Activated T-cell treated with anti-CD3 and anti-CD28 coated beads for 1 hour (primary cell): ENCODE measurements at regions not wholly inside any gene's neighbourhood (a gene's known extent, or its start where the extent isn't known, plus 50 kb on each side); places are given as distances from the start of the nearest gene placed in this dataset.

ENCODE experiments used
- DNase-seq: peaks from one replicate; pipeline ENCODE4 v3.0.0-alpha.2; 2020; ENCODE audit warnings: low read depth

- DNase-seq = no peak
These were observed 203.5 kb upstream of the PLXNC1 start for GRCh38 chr12:93944911-93945310.

- DNase-seq = no peak
These were observed 201.7 kb upstream of the PLXNC1 start for GRCh38 chr12:93946542-93947150.

GRCh38 chr12:93947486-93947885, 200.9 kb upstream of the PLXNC1 start:
- DNase-seq = no peak

GRCh38 chr12:93950311-93950710, 198.1 kb upstream of the PLXNC1 start:
- no peak for DNase-seq

- no peak for DNase-seq
These were observed 193.9 kb upstream of the PLXNC1 start for GRCh38 chr12:93954166-93955112.

- no peak for DNase-seq
These were observed 191.8 kb upstream of the PLXNC1 start for GRCh38 chr12:93956551-93956950.

GRCh38 chr12:93957168-93957567, 191.2 kb upstream of the PLXNC1 start:
- DNase-seq = no peak

DNA sequence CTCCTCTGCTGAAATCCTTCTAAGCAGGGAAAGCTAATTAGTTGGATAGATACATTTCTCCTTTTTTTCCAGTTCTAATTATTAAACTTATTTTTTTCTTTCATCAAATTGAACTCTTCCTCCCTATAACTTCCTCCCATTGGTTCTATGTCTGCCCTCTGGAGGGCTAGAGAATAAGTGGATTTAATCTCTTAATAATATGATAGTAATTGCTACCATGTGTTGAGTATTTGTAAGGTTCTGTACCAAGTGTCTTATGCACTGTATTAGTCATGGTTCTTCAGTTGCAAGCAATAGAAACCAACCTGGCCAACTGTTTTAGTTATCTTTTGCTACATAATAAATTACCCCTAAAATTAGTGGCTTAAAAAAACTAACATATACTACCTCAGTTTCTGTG, 190.5 kb upstream of the PLXNC1 start:
- DNase-seq = no peak

GRCh38 chr12:93959657-93960056, 188.7 kb upstream of the PLXNC1 start:
- DNase-seq = no peak

DNA sequence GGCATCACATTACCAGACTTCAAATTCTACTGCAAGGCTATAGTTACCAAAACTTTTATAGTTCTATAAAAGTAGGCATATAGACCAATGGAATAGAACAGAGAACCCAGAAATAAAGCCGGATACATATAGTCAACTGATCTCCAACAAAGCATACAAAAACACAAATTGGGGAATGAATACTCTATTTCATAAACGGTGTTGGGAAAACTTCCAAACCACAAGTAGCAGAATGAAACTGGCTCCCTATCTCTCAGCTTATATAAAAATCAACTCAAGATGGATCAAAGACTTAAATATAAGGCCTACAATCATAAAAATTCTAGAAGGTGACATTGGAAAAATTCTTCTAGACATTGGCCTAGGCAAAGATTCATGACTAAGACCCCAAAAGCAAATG, 187.9 kb upstream of the PLXNC1 start:
- DNase-seq = no peak

GRCh38 chr12:93962336-93962735, 186.0 kb upstream of the PLXNC1 start:
- no peak for DNase-seq

- no peak for DNase-seq
These were observed 183.4 kb upstream of the PLXNC1 start for GRCh38 chr12:93964936-93965335.

- DNase-seq = no peak
These were observed 181.8 kb upstream of the PLXNC1 start for GRCh38 chr12:93966516-93967133.

GRCh38 chr12:93967454-93967853, 180.9 kb upstream of the PLXNC1 start:
- no peak for DNase-seq

DNA sequence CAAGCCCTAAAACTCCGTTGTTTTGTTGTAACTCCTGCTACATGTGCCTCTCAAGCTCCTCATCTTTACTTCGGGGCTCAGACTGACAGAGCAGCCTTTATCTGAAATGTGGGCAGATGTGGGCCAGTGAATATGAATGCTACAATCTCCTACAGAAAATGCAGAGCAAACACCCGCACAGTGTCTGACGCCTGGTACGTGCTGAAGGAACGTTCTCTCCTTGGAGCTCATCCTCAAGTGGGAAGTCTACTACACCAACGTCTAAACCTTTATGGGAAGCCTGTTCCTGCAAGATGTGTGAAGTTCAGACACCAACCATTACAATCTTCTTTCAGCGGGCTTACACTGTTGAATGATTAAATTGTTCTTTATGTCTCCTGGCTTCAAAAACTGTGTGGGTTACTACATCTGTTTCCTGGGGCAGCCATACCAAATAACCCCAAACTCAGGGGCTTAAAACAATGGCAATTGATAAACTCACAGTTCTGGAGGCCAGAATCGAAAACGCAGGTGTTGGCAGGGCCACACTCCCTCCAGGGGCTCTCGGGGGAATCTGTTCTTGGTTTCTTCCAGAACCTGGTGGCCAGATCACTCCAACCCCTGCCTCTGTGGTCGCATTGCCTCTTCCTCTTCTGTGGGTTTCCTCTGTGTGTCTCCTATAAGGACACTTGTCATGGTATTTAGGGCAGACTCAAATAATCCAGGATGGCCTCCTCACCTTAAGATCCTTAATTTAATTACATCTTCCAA, 179.7 kb upstream of the PLXNC1 start:
- no peak for DNase-seq

- DNase-seq = no peak
These were observed 177.3 kb upstream of the PLXNC1 start for GRCh38 chr12:93970900-93971688.

DNA sequence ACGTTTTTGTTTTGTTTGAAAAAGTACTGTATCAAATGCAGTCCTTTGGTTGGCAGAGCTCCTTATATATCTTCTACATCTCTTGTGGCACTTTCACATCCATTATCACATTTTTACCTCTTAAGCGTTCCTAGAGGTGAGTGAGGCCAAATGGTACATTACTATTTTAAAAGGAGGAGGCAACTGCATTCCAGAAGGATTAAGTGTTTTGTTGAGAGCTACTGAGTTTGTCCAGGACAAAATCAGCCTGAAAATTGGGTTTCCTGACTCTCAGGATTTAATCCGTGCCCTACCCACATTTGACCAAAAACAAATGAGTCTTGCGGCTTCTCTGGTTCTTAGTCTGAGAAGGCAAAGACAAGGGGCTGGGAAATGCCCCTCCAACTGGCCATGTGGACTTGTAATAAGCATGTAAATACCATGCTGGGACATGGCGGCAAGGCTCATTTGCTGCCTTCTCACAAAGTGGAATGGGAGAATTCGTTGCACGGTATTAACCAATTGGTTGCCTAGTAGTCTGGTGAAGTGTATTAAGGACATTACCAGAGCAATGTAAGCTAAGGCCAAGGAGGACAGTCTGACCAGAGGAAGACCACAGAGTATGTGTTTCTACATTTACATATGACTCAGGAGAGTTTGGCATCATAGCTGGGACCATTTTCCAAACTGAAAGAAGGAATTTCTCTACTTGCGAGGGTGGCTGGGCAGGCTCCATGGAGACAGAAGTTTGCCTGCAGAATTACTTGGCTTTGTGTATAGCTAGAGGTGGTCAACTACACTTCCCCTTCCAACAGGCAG, 175.8 kb upstream of the PLXNC1 start:
- no peak for DNase-seq

DNA sequence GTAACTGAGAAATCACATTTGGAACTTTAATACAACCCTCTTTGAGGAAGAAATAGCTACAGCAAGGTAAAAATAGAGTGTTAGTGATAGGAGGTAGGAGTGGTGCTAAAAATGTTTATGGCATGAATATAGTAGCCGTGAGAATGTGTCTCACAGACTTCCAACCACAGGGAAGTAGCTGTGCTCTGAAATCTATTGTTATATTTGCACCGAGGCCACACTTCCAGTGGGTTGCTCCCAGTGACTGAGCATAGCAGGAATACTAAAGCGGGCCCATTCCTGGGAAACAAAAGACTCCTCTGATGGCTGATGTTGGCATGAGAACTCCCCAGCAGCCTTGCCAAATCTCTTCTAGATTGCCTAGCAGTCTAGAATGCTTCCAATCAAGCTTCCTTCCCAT, 174.1 kb upstream of the PLXNC1 start:
- no peak for DNase-seq

DNA sequence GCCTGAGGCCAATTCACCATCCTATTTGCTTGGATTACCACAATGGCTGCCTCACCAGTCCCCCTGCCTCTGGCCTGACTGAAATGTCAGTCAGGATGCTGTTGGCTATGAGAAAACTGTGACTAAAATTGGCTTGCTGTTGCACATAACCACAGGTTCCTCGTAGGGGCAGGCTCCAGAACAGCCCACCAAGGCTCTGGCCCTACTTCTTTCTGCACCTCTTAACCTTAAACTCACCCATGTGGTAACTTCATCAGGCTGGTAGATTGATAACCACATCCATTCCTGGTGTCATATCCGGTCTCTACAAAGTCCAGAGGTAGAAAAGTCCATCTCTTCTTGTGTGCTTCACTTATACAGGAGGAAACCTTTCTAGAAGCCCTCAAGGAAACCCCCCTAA, 172.4 kb upstream of the PLXNC1 start:
- no peak for DNase-seq

GRCh38 chr12:93977081-93977480, 171.3 kb upstream of the PLXNC1 start:
- DNase-seq = no peak

DNA sequence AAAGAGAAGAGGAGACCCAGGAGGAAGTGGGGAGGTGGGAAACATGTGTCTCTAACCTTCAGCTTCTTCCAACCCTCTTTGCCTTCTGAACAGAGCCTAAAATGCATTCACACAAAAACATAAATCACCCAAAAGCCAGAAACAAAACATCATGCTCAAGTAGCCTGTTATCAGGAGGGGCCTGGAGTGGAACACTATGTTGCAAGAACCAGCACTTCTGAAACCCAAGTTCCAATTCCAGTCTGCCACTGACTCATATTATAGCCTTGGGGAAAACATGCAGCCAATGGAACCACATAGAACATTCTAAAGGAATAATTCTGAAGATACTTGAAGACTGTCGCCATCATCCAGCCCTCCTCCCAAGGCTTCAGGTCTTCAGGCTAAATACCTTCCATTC, 169.8 kb upstream of the PLXNC1 start:
- DNase-seq = no peak
